PC-3 (cell line): ENCODE measurements at regions not wholly inside any gene's neighbourhood (a gene's known extent, or its start where the extent isn't known, plus 50 kb on each side); places are given as distances from the start of the nearest gene placed in this dataset.

ENCODE experiments used
- ATAC-seq: fragments of 200-7000 bp; cut with Tn5 transposase; 2 replicates; pipeline ENCODE4 v1.9.1; 2020; ENCODE audit warnings: mild to moderate bottlenecking, moderate library complexity
- BruUV-seq: library from RNA; stranded (reverse); fragments of 400-500 nt; replicated peaks from 2 replicates; lab custom pipeline; 2021; lab: Mats Ljungman, UMichigan
- CTCF ChIA-PET: fragments of 300-600 bp; sonication (Branson Sonifier 250); formaldehyde crosslinking; loops from one replicate; lab custom pipeline; 2022; ENCODE audit warnings: antibody characterized with exemption; lab: Charles Lee
- POLR2A ChIA-PET: fragments of 300-600 bp; sonication (Branson Sonifier 250); formaldehyde crosslinking; loops from one replicate; lab custom pipeline; 2022; ENCODE audit warnings: antibody characterized with exemption; ENCODE audit not compliant: unreplicated experiment; lab: Charles Lee
- DNase-seq: peaks from one replicate; pipeline ENCODE4 v3.0.0-alpha.2; 2015
- H2AFZ ChIP-seq: fragments of 300-600 bp; sonication (generic); 2 replicates; pipeline ENCODE4 v1.6.0; 2016; ENCODE audit warnings: antibody characterized with exemption, low read length
- H3F3A ChIP-seq: fragments of 300-600 bp; sonication (generic); one replicate; pipeline ENCODE4 v1.6.0; 2017; ENCODE audit warnings: antibody characterized with exemption, low read length, control low read depth, mild to moderate bottlenecking; ENCODE audit not compliant: unreplicated experiment
- H3K27ac ChIP-seq: fragments of 300-600 bp; sonication (generic); 2 replicates; pipeline ENCODE4 v1.5.1; 2016; ENCODE audit warnings: mild to moderate bottlenecking, low read length
- H3K27me3 ChIP-seq: fragments of 300-600 bp; sonication (generic); 2 replicates; pipeline ENCODE4 v1.6.1; 2016; ENCODE audit warnings: low read length, mixed read lengths
- H3K36me3 ChIP-seq: fragments of 300-600 bp; sonication (generic); 2 replicates; pipeline ENCODE4 v1.6.1; 2016; ENCODE audit warnings: low read depth, mixed run types, low read length, mixed read lengths
- H3K4me1 ChIP-seq: fragments of 300-600 bp; sonication (generic); 2 replicates; pipeline ENCODE4 v1.5.1; 2016; ENCODE audit warnings: low read length; ENCODE audit not compliant: insufficient read depth
- H3K4me2 ChIP-seq: fragments of 300-600 bp; sonication (generic); 2 replicates; pipeline ENCODE4 v1.6.0; 2016; ENCODE audit warnings: low read length
- H3K4me3 ChIP-seq: fragments of 300-600 bp; sonication (generic); 2 replicates; pipeline ENCODE4 v1.5.1; 2016; ENCODE audit warnings: mild to moderate bottlenecking, low read length, mixed read lengths
- H3K79me2 ChIP-seq: fragments of 300-600 bp; sonication (generic); 2 replicates; pipeline ENCODE4 v1.6.1; 2017; ENCODE audit warnings: low read length, mixed read lengths
- H3K9ac ChIP-seq: fragments of 300-600 bp; sonication (generic); 2 replicates; pipeline ENCODE4 v1.6.0; 2016; ENCODE audit warnings: mild to moderate bottlenecking, low read length
- H3K9me2 ChIP-seq: fragments of 300-600 bp; sonication (generic); replicated peaks from 2 replicates; pipeline ENCODE4 v1.6.1; 2016; ENCODE audit warnings: mixed run types, low read length, mixed read lengths
- H3K9me3 ChIP-seq: fragments of 300-600 bp; sonication (generic); 2 replicates; pipeline ENCODE4 v1.6.1; 2016; ENCODE audit warnings: low read length, mixed read lengths
- H4K20me1 ChIP-seq: fragments of 300-600 bp; sonication (generic); 2 replicates; pipeline ENCODE4 v1.6.1; 2016; ENCODE audit warnings: low read length, mixed read lengths
- EZH2 ChIP-seq: fragments of 300-600 bp; sonication (generic); IDR thresholded peaks from one replicate; pipeline ENCODE4 v1.6.1; 2017; ENCODE audit warnings: antibody characterized with exemption, mild to moderate bottlenecking, low read length; ENCODE audit not compliant: unreplicated experiment
- EZH2phosphoT487 ChIP-seq: fragments of 300-600 bp; sonication (generic); IDR thresholded peaks from 2 replicates; pipeline ENCODE4 v1.6.1; 2018; ENCODE audit warnings: mild to moderate bottlenecking, antibody characterized with exemption, low read length, borderline replicate concordance
- intact Hi-C: fragments of 100-400 bp; cut with micrococcal nuclease; formaldehyde crosslinking; loops from 2 replicates; pipeline ENCODE4 v1.9.0; 2023
- TF ChIP-seq, protein P1 (sequence below): fragments of 300-600 bp; sonication (generic); conservative IDR thresholded peaks from 2 replicates; pipeline ENCODE4 v1.5.1; 2017; ENCODE audit warnings: antibody characterized with exemption, low read depth, mild to moderate bottlenecking, low read length

DNA sequence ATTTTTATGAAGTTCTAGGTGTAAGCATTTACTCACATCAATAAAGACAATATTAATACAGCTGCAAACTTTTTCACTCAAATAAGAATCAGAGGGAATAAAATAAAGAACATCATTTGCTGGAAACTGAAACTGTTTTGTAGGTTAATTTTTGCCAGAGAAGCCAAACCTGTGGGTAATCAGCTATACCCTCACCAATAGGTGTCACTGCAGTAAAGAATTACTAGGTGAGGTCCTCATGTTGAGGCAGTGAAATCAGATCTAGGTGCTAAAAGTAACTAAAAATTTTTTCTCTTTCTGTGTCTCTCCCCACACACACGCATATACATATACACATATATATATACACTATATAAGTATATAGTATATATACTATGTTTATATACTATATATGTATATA lies 1016.3 kb upstream of the SEMA6A start:
- no peak for ATAC-seq
- ChIA-PET CTCF (no interaction called here), POLR2A (no interaction called here)

DNA sequence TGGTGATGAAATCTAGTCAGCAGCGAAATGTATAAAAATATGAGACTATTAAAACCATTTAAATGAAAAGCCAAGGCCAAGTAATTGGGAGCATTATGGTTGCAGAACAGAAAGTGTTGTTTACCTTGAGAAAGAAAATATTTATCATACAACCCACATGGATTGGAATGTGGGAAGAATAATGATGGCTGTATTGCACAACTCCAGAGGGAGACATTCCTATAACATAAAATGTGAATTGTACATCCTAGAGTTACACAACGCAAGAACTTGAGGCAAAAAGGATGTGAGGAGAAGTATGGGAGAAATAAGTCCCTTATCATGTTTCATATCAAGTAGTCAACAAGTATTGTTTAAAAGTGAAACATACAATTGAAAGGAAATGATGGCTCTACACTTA lies 1014.0 kb upstream of the SEMA6A start:
- no peak overlapping the region for H3K4me2 ChIP-seq
- no peak overlapping the region for H3K4me3 ChIP-seq
- H3K27ac ChIP-seq = no peak overlapping the region
- ChIA-PET CTCF (no interaction called here), POLR2A (no interaction called here)
- no peaks in the 10 kb centered on the region for H3K9me2 ChIP-seq
- H3F3A ChIP-seq = no peaks in the 10 kb centered on the region
- no peak overlapping the region for H3K9ac ChIP-seq
- no peaks in the 10 kb centered on the region for H3K4me1 ChIP-seq
- H4K20me1 ChIP-seq = no peaks in the 10 kb centered on the region
- TF ChIP-seq, protein P1, sequence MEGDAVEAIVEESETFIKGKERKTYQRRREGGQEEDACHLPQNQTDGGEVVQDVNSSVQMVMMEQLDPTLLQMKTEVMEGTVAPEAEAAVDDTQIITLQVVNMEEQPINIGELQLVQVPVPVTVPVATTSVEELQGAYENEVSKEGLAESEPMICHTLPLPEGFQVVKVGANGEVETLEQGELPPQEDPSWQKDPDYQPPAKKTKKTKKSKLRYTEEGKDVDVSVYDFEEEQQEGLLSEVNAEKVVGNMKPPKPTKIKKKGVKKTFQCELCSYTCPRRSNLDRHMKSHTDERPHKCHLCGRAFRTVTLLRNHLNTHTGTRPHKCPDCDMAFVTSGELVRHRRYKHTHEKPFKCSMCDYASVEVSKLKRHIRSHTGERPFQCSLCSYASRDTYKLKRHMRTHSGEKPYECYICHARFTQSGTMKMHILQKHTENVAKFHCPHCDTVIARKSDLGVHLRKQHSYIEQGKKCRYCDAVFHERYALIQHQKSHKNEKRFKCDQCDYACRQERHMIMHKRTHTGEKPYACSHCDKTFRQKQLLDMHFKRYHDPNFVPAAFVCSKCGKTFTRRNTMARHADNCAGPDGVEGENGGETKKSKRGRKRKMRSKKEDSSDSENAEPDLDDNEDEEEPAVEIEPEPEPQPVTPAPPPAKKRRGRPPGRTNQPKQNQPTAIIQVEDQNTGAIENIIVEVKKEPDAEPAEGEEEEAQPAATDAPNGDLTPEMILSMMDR = no peak
- TF ChIP-seq EZH2phosphoT487 (no peak), EZH2 (no peak)
- intact Hi-C loops = no loop called here
- no peaks in the 10 kb centered on the region for H3K9me3 ChIP-seq
- no TSS peak for BruUV-seq
- no peaks in the 10 kb centered on the region for H3K27me3 ChIP-seq
- H2AFZ ChIP-seq = no peak overlapping the region
- no peaks in the 10 kb centered on the region for H3K79me2 ChIP-seq
- ATAC-seq (no peak), DNase-seq (no peak)
- H3K36me3 ChIP-seq = no peaks in the 10 kb centered on the region

More for the DNA sequence above, 1016.3 kb upstream of the SEMA6A start:
- H4K20me1 ChIP-seq = no peaks in the 10 kb centered on the region
- intact Hi-C loops = no loop called here
- H3K4me1 ChIP-seq = no peaks in the 10 kb centered on the region
- H3K4me2 ChIP-seq = no peak overlapping the region
- DNase-seq = peak; percentile 5
- no peak overlapping the region for H3K9ac ChIP-seq
- no peak overlapping the region for H2AFZ ChIP-seq
- BruUV-seq = no TSS peak
- H3K9me3 ChIP-seq = no peaks in the 10 kb centered on the region
- H3K79me2 ChIP-seq = no peaks in the 10 kb centered on the region
- no peak overlapping the region for H3K27ac ChIP-seq
- H3K9me2 ChIP-seq = no peaks in the 10 kb centered on the region
- no peaks in the 10 kb centered on the region for H3K27me3 ChIP-seq
- no peak for TF ChIP-seq EZH2phosphoT487
- TF ChIP-seq, protein P1 = no peak
- TF ChIP-seq EZH2 = no peak
- H3K4me3 ChIP-seq = no peak overlapping the region
- H3K36me3 ChIP-seq = no peaks in the 10 kb centered on the region
- H3F3A ChIP-seq = no peaks in the 10 kb centered on the region

DNA sequence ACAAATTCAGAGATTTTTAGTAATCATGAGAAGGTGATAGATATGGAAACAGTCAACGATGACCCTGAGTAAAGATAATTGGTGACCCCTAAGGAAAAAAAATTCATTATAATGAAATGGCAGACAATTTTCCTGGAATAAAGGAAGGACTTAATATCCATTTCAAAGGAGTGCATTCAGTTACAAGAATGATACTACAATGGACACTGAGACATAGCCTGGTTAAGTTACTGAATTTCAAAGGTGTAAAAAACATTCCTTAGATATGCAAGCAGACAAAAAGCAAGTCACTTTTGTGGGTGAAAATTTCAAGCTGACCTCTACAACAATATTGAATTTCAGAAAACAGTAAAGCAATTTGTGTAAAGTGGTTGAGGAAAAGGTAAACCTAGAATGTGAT lies 1012.5 kb upstream of the SEMA6A start:
- H2AFZ ChIP-seq = no peak overlapping the region
- no peaks in the 10 kb centered on the region for H3K27me3 ChIP-seq
- no peaks in the 10 kb centered on the region for H3K4me1 ChIP-seq
- no peaks in the 10 kb centered on the region for H3K9me3 ChIP-seq
- DNase-seq (no peak), ATAC-seq (no peak)
- ChIA-PET CTCF (no interaction called here), POLR2A (no interaction called here)
- no peaks in the 10 kb centered on the region for H3F3A ChIP-seq
- H3K9ac ChIP-seq = no peak overlapping the region
- no peak overlapping the region for H3K4me2 ChIP-seq
- intact Hi-C loops = no loop called here
- no peaks in the 10 kb centered on the region for H3K79me2 ChIP-seq
- BruUV-seq = no TSS peak
- H3K36me3 ChIP-seq = no peaks in the 10 kb centered on the region
- no peak overlapping the region for H3K27ac ChIP-seq
- no peaks in the 10 kb centered on the region for H4K20me1 ChIP-seq
- TF ChIP-seq, protein P1 = no peak
- TF ChIP-seq EZH2phosphoT487 (no peak), EZH2 (no peak)
- H3K9me2 ChIP-seq = no peaks in the 10 kb centered on the region
- H3K4me3 ChIP-seq = no peak overlapping the region
